BJ (cell line): ENCODE measurements at regions not wholly inside any gene's neighbourhood (a gene's known extent, or its start where the extent isn't known, plus 50 kb on each side); places are given as distances from the start of the nearest gene placed in this dataset.

Experiments used
- CTCF ChIA-PET: fragments of 350-600 bp; formaldehyde crosslinking; extraction: SDS; loops from one replicate; lab custom pipeline; 2021; ENCODE audit warnings: antibody characterized with exemption, inconsistent platforms; lab: Yijun Ruan, JAX
- POLR2A ChIA-PET: fragments of 300-600 bp; sonication (Branson Sonifier 250); formaldehyde crosslinking; extraction: SDS; loops from one replicate; lab custom pipeline; 2021; ENCODE audit warnings: antibody characterized with exemption; lab: Charles Lee
- DNase-seq: peaks from one replicate; pipeline ENCODE4 v3.0.0-alpha.2; 2011; ENCODE audit warnings: low read depth
- H3K27me3 ChIP-seq: 2 replicates; pipeline ENCODE4 v1.6.0; 2011; ENCODE audit warnings: low read length; ENCODE audit not compliant: control insufficient read depth, insufficient read depth
- H3K36me3 ChIP-seq: 2 replicates; pipeline ENCODE4 v1.5.1; 2011; ENCODE audit warnings: low read length; ENCODE audit not compliant: control insufficient read depth, insufficient read depth
- H3K4me3 ChIP-seq: 2 replicates; pipeline ENCODE4 v1.5.1; 2011; ENCODE audit warnings: low read depth, mild to moderate bottlenecking, control low read depth, low read length
- TF ChIP-seq, protein P1 (sequence below): IDR thresholded peaks from 2 replicates; pipeline ENCODE4 v1.5.1; 2011; ENCODE audit warnings: low read depth, mild to moderate bottlenecking, control low read depth, inconsistent platforms, low read length, moderate library complexity; ENCODE audit not compliant: insufficient read depth

DNA sequence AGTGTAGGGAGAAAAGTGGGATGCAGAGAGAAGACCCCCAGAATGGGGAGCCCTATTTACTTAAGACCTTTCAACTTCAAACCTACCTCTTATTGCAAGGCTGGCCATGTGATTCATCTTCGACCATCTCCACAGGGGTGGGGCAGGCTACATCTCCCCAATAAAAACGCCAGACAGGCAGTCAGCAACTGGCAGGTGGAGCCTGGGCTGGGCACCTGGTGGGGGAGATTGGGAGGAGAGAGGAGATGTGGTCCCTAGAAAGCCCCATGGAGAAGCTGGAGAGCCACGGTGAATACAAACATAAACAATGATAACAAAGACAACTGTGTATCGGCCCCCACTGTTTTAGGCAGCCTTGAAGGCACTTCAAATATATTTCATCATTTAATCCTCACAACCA, 336.7 kb upstream of the PROX1 start:
- no peaks in the 10 kb centered on the region for H3K36me3 ChIP-seq
- no peaks in the 10 kb centered on the region for H3K27me3 ChIP-seq
- ChIA-PET POLR2A (no interaction called here), CTCF (no interaction called here)
- DNase-seq: no peak
- H3K4me3 ChIP-seq: no peak overlapping the region
- TF ChIP-seq, protein P1, sequence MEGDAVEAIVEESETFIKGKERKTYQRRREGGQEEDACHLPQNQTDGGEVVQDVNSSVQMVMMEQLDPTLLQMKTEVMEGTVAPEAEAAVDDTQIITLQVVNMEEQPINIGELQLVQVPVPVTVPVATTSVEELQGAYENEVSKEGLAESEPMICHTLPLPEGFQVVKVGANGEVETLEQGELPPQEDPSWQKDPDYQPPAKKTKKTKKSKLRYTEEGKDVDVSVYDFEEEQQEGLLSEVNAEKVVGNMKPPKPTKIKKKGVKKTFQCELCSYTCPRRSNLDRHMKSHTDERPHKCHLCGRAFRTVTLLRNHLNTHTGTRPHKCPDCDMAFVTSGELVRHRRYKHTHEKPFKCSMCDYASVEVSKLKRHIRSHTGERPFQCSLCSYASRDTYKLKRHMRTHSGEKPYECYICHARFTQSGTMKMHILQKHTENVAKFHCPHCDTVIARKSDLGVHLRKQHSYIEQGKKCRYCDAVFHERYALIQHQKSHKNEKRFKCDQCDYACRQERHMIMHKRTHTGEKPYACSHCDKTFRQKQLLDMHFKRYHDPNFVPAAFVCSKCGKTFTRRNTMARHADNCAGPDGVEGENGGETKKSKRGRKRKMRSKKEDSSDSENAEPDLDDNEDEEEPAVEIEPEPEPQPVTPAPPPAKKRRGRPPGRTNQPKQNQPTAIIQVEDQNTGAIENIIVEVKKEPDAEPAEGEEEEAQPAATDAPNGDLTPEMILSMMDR: no peak

DNA sequence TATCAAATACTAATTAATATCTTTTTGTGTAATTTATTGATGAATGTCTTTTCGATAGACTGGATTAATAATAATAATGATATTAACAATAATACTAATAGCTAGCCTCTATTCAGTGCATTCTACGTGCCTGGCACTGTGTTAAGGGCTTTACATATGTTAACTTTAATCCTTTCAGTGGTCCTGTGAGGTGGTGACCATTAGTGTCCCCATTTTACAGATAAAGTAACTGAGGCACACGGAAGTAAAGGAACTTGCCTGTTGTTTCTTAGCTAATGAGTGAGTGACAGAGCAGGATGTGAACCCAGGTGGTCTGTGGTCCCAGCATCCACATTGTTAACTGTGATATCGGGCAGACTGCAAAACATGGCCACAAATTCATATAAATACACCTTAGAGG, 335.7 kb upstream of the PROX1 start:
- POLR2A ChIA-PET: no interaction called here
- Histone ChIP-seq H3K36me3 (no peaks in the 10 kb centered on the region), H3K27me3 (no peaks in the 10 kb centered on the region), H3K4me3 (no peak overlapping the region)
- no peak for DNase-seq
- TF ChIP-seq, protein P1: no peak
- CTCF ChIA-PET: no interaction called here

DNA sequence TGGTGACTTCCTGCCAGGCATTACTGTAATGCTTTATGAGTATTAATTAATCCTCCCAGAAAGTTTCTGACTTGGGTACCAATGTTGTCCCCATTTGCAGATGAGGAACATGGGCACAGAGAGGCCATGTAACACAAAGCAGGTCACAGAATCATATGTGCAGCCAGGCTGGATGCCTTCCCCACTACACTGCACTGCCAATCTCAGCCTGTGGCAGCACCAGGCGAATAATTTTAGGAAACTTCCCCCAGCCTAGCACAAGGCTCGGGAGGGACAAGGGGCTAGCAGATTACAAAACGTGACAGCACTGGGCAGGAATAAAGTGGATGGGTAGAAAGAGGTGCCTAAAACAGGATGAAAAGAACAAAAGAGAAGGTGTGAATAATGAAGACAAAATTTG, 331.7 kb upstream of the PROX1 start:
- ChIA-PET CTCF (no interaction called here), POLR2A (no interaction called here)
- H3K4me3 ChIP-seq: no peak overlapping the region
- DNase-seq: no peak
- TF ChIP-seq, protein P1: no peak
- H3K27me3 ChIP-seq: no peaks in the 10 kb centered on the region
- H3K36me3 ChIP-seq: no peaks in the 10 kb centered on the region

DNA sequence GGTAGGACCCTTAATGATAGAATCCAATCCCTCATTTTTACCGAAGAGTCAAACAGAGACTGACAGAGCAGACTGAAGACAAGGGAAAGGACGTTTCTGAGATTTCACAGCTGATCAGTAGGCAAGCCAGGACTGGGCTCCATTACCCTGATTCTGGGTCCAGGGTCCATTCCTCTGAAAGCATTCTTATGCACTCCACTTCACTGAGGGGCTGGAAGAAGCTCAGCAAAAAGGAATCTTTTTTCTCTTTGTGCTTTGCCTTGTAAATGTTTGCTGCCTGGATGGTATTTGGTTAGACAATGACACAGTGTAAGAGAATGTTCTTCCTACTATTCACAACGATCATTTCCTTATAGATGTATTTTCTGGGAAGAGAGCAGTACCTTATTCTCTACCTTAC, 331.3 kb upstream of the PROX1 start:
- TF ChIP-seq, protein P1: no peak
- ChIA-PET CTCF (no interaction called here), POLR2A (no interaction called here)
- no peaks in the 10 kb centered on the region for H3K36me3 ChIP-seq
- DNase-seq: no peak
- no peaks in the 10 kb centered on the region for H3K27me3 ChIP-seq
- no peak overlapping the region for H3K4me3 ChIP-seq

DNA sequence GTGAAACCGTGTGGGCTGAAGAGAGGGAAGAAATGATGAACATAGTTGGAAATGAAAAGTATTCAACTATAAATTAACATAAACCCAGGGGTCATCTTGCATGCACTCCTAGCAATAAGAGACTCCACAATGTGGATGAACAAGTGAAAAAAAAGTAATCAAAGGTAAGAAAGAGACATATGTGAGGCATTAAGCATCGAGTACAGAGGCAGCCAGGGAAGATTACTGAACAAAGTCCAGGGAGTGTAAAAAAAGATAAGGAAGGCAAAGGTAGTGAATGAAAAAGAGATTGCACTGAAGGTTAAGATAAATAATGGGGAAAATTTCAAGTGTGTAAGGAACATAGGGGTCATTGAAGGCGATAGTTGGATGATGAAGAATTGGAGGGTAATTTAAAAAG, 330.8 kb upstream of the PROX1 start:
- TF ChIP-seq, protein P1: no peak
- H3K36me3 ChIP-seq: no peaks in the 10 kb centered on the region
- H3K27me3 ChIP-seq: no peaks in the 10 kb centered on the region
- POLR2A ChIA-PET: no interaction called here
- no peak for DNase-seq
- no peak overlapping the region for H3K4me3 ChIP-seq
- CTCF ChIA-PET: no interaction called here
